ENCODE measurements at regions not wholly inside any gene's neighbourhood (a gene's known extent, or its start where the extent isn't known, plus 50 kb on each side); places are given as distances from the start of the nearest gene placed in this dataset.

DNA sequence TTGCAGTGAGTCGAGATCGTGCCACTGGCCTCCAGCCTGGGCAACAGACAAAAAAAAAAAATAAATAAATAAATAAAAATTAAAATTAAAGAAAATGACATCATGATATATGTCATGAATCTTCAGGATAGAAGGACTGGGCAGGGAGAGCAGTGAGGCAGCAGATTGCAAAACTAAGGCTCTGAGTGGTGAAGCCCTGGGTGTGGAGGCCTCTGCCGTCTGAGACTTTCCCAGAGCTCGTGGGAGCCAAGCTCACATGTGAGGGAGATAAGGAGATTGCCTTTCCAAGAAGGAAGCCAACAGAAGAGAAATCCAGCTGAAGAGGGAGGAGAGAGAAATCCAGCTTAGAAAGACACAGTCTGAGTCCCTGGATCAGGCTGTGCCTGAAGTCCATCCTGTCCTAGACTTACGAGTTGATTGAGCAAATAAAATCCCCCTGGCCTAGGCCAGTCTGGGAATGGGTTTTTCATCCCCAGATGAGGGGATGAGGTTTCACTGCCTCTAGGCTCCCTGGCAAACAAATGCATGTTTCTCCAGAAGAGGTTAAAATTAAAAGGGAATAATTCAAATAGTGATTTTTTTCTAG, 142.0 kb upstream of the IGSF21 start:
- CTCF ChIA-PET: no interaction called here
- no peak for DNase-seq (ENCODE audit: low spot score)
- no peaks in the 10 kb centered on the region for H3K36me3 ChIP-seq (ENCODE audit: insufficient read depth, low read length, poor library complexity, severe bottlenecking)
- no peak for TF ChIP-seq EZH2 (IDR thresholded peaks at IDR 0.05; ENCODE audit: borderline replicate concordance, low read depth, low read length, poor library complexity, severe bottlenecking)
- TF ChIP-seq, protein P1, sequence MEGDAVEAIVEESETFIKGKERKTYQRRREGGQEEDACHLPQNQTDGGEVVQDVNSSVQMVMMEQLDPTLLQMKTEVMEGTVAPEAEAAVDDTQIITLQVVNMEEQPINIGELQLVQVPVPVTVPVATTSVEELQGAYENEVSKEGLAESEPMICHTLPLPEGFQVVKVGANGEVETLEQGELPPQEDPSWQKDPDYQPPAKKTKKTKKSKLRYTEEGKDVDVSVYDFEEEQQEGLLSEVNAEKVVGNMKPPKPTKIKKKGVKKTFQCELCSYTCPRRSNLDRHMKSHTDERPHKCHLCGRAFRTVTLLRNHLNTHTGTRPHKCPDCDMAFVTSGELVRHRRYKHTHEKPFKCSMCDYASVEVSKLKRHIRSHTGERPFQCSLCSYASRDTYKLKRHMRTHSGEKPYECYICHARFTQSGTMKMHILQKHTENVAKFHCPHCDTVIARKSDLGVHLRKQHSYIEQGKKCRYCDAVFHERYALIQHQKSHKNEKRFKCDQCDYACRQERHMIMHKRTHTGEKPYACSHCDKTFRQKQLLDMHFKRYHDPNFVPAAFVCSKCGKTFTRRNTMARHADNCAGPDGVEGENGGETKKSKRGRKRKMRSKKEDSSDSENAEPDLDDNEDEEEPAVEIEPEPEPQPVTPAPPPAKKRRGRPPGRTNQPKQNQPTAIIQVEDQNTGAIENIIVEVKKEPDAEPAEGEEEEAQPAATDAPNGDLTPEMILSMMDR (conservative IDR thresholded peaks at IDR 0.05; ENCODE audit: low read depth, low read length): no peak
- H3K27me3 ChIP-seq (replicated peaks; ENCODE audit: insufficient read depth, low read depth, low read length, poor library complexity): peaks cover 11% of the 10 kb centered on the region
- no peaks in the 10 kb centered on the region for H3K4me1 ChIP-seq (ENCODE audit: insufficient read depth, low read length, poor library complexity, severe bottlenecking)
- BruUV-seq (replicated peaks): no TSS peak
- H3K9me3 ChIP-seq (ENCODE audit: low read depth, low read length, poor library complexity, severe bottlenecking): no peaks in the 10 kb centered on the region
- POLR2A ChIA-PET (ENCODE audit: low non-redundant PET): no interaction called here
- intact Hi-C loops (cut with micrococcal nuclease; ENCODE audit: unreplicated experiment): no loop called here
- no peak overlapping the region for H3K27ac ChIP-seq (ENCODE audit: low read depth, low read length, poor library complexity, severe bottlenecking)
- H3K4me3 ChIP-seq (ENCODE audit: low read depth, low read length, poor library complexity, severe bottlenecking): no peak overlapping the region

DNA sequence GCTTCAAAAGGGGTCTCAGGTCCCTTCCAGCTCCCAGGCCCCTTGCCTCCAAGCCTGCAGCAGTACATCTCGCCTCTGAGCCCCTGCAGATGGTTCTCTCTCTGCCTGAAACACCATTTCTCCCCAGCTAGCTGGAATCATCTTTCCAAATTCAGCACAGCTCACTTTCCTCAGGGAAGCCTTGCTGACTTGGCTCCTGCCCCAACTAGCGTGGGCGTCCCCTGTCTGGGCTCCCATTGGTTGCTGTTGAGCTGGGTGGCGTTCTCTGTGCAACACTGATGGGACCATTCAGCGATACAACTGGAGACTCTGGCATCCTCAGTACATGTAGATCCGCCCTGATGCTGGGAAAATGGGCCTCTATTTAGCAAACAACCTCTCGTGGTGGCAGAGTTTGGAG, 141.3 kb upstream of the IGSF21 start:
- peaks cover 12% of the 10 kb centered on the region for H3K27me3 ChIP-seq (replicated peaks; ENCODE audit: insufficient read depth, low read depth, low read length, poor library complexity)
- DNase-seq (ENCODE audit: low spot score): peak; percentile 17
- H3K4me3 ChIP-seq (ENCODE audit: low read depth, low read length, poor library complexity, severe bottlenecking): no peak overlapping the region
- POLR2A ChIA-PET (ENCODE audit: low non-redundant PET): no interaction called here
- CTCF ChIA-PET: no interaction called here
- no peaks in the 10 kb centered on the region for H3K36me3 ChIP-seq (ENCODE audit: insufficient read depth, low read length, poor library complexity, severe bottlenecking)
- no peak overlapping the region for H3K27ac ChIP-seq (ENCODE audit: low read depth, low read length, poor library complexity, severe bottlenecking)
- no peaks in the 10 kb centered on the region for H3K9me3 ChIP-seq (ENCODE audit: low read depth, low read length, poor library complexity, severe bottlenecking)
- no TSS peak for BruUV-seq (replicated peaks)
- H3K4me1 ChIP-seq (ENCODE audit: insufficient read depth, low read length, poor library complexity, severe bottlenecking): no peaks in the 10 kb centered on the region
- intact Hi-C loops (cut with micrococcal nuclease; ENCODE audit: unreplicated experiment): no loop called here
- no peak for TF ChIP-seq EZH2 (IDR thresholded peaks at IDR 0.05; ENCODE audit: borderline replicate concordance, low read depth, low read length, poor library complexity, severe bottlenecking)
- TF ChIP-seq, protein P1 (conservative IDR thresholded peaks at IDR 0.05; ENCODE audit: low read depth, low read length): no peak

DNA sequence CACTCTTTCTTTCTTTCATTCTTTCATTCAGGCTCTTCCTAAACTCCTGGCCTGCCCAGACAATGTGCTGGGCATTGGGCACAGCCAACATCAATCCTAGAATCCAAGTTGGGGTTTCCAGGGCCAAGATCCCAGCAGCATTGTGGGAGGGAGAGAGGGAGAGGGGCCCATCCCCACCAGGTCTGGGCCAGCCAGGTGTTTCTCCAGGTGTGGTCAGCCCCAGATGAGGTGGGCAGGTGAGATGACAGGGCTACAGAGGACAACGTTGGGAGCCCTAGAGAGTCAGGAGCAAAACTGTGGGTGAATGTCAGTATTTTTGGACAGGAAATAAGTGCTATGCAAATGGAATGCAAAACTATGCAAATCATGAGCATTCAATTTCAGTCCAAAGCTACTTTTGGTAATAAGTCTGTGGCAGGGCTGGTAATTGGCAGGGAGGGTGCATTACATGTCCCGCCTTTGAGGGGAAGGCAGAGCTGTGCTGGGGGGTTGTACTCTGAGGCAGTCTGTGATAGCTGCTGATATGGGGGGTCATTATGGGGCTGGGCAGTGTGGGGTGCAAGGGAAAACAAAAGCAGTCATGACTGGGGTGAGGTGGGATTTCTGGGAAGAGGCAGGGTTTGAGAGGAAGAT, 139.9 kb upstream of the IGSF21 start:
- no peak for DNase-seq (ENCODE audit: low spot score)
- ChIA-PET CTCF (no interaction called here), POLR2A (ENCODE audit: low non-redundant PET) (no interaction called here)
- BruUV-seq (replicated peaks): no TSS peak
- H3K4me1 ChIP-seq (ENCODE audit: insufficient read depth, low read length, poor library complexity, severe bottlenecking): no peaks in the 10 kb centered on the region
- peaks cover 17% of the 10 kb centered on the region for H3K27me3 ChIP-seq (replicated peaks; ENCODE audit: insufficient read depth, low read depth, low read length, poor library complexity)
- H3K4me3 ChIP-seq (ENCODE audit: low read depth, low read length, poor library complexity, severe bottlenecking): no peak overlapping the region
- H3K27ac ChIP-seq (ENCODE audit: low read depth, low read length, poor library complexity, severe bottlenecking): no peak overlapping the region
- intact Hi-C loops (cut with micrococcal nuclease; ENCODE audit: unreplicated experiment): no loop called here
- H3K9me3 ChIP-seq (ENCODE audit: low read depth, low read length, poor library complexity, severe bottlenecking): no peaks in the 10 kb centered on the region
- TF ChIP-seq, protein P1 (conservative IDR thresholded peaks at IDR 0.05; ENCODE audit: low read depth, low read length): no peak
- no peak for TF ChIP-seq EZH2 (IDR thresholded peaks at IDR 0.05; ENCODE audit: borderline replicate concordance, low read depth, low read length, poor library complexity, severe bottlenecking)
- H3K36me3 ChIP-seq (ENCODE audit: insufficient read depth, low read length, poor library complexity, severe bottlenecking): no peaks in the 10 kb centered on the region
